ENCODE measurements at regions not wholly inside any gene's neighbourhood (a gene's known extent, or its start where the extent isn't known, plus 50 kb on each side); places are given as distances from the start of the nearest gene placed in this dataset.
"Not testable (repeated sequence)": the region's sequence is repeated elsewhere in the genome, so short reads cannot be mapped to it uniquely, and the experiment has no call there.

DNA sequence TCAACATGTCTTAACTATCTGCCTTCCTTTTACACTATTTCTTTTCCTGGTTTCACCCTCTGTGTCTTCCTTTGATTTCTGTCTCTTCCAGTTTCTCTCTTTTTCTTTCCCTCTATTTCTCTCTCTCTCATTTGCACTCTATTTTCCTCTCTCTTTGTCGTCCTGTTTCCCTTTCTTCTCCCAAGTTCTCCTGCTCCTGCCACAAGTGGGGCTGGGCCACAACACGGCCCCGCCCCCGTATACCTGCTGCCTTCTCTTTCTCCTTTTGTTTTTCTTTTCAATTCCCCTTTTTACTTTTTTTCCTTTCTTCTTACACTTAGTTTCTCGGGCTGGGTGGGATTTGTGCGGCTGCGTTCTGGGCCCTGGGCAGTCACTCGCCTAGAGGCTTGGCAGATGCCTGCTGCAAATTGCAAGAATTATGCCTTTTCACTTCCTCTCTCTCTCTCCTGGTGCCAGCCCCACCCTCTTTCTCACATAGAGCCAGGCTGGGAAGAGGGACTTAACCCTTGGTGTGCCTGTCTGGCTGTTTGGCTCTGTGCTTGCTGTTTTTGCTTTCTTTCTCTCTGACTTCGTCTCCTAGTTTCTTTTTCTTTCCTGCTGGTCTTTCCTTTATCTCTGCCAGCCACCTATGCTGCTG lies 2139.4 kb downstream of the TP53TG3F start:
- no peak; the same call in 1 of the 2 replicates for ATAC-seq
- POLR2A ChIA-PET, result no interaction called here
- Histone ChIP-seq H3K27ac (ENCODE audit: low read length) (no peak overlapping the region), H3K9me3 (ENCODE audit: control insufficient read depth, insufficient read depth, low read depth, low read length) (no peaks in the 10 kb centered on the region), H3K4me3 (ENCODE audit: low read depth in 2 of 2, low read length in 2 of 2) (peak overlapping the region; percentile 4 to 43; a peak in 3 of 4 replicates), H3K27me3 (ENCODE audit: control insufficient read depth, insufficient read depth, low read length) (no peaks in the 10 kb centered on the region), H3K4me1 (ENCODE audit: control insufficient read depth, insufficient read depth, low read length) (no peaks in the 10 kb centered on the region), H3K36me3 (ENCODE audit: control insufficient read depth, insufficient read depth, low read length) (no peaks in the 10 kb centered on the region)
- CTCF ChIA-PET, result no interaction called here
- no peak for DNase-seq (ENCODE audit: low read depth, low spot score)
- no TSS peak for BruUV-seq (replicated peaks)
- intact Hi-C loops (cut with micrococcal nuclease; ENCODE audit: unreplicated experiment) (no loop called here), in situ Hi-C loops (cut with HindIII; ENCODE audit: low pct_unique_long_range_greater_than_20kb, low sequenced_read_pairs) (no loop called here)
- TF ChIP-seq CTCF (IDR thresholded peaks at IDR 0.05), result no peak

- POLR2A ChIA-PET, result no interaction called here
- BruUV-seq (replicated peaks), result no TSS peak
- no peak for ATAC-seq
- no peak for TF ChIP-seq POLR2AphosphoS5 (IDR thresholded peaks at IDR 0.05; ENCODE audit: low read depth, low read length)
- no peak for TF ChIP-seq REST (IDR thresholded peaks at IDR 0.05; ENCODE audit: insufficient read depth in 1 of 2, low read depth in 2 of 2, low read length in 1 of 2)
- TF ChIP-seq TCF7L2 (IDR thresholded peaks at IDR 0.05; ENCODE audit: low read depth, low read length), result no peak
- TF ChIP-seq CTCF (IDR thresholded peaks at IDR 0.05), result no peak
- no peak for TF ChIP-seq SIN3A (IDR thresholded peaks at IDR 0.05; ENCODE audit: borderline replicate concordance, insufficient read depth, low read depth, low read length)
- no peak for DNase-seq (ENCODE audit: low read depth, low spot score)
- H3K27me3 ChIP-seq (ENCODE audit: control insufficient read depth, insufficient read depth, low read length), result no peaks in the 10 kb centered on the region
- H3K4me1 ChIP-seq (ENCODE audit: control insufficient read depth, insufficient read depth, low read length), result no peaks in the 10 kb centered on the region
- no peaks in the 10 kb centered on the region for H3K9me3 ChIP-seq (ENCODE audit: control insufficient read depth, insufficient read depth, low read depth, low read length)
- no peak overlapping the region for H3K27ac ChIP-seq (ENCODE audit: low read length)
- intact Hi-C loops (cut with micrococcal nuclease; ENCODE audit: unreplicated experiment) (no loop called here), in situ Hi-C loops (cut with HindIII; ENCODE audit: low pct_unique_long_range_greater_than_20kb, low sequenced_read_pairs) (no loop called here)
- H3K36me3 ChIP-seq (ENCODE audit: control insufficient read depth, insufficient read depth, low read length), result no peaks in the 10 kb centered on the region
- peak overlapping the region in 1 of 2 experiments; percentile 43; a peak in 2 of 4 replicates for H3K4me3 ChIP-seq (ENCODE audit: low read depth in 2 of 2, low read length in 2 of 2)
- CTCF ChIA-PET, result no interaction called here
Measured at GRCh38 chr16:35599429-35600160, 2140.2 kb downstream of the TP53TG3F start.

GRCh38 chr16:35600161-35600555 lies 2140.7 kb downstream of the TP53TG3F start:
- intact Hi-C loops (cut with micrococcal nuclease; ENCODE audit: unreplicated experiment); H3K27me3 ChIP-seq (ENCODE audit: control insufficient read depth, insufficient read depth, low read length); DNase-seq (ENCODE audit: low read depth, low spot score); in situ Hi-C loops (cut with HindIII; ENCODE audit: low pct_unique_long_range_greater_than_20kb, low sequenced_read_pairs); H3K36me3 ChIP-seq (ENCODE audit: control insufficient read depth, insufficient read depth, low read length); BruUV-seq (replicated peaks); CTCF ChIA-PET; H3K4me3 ChIP-seq (ENCODE audit: low read depth in 2 of 2, low read length in 2 of 2); POLR2A ChIA-PET; H3K9me3 ChIP-seq (ENCODE audit: control insufficient read depth, insufficient read depth, low read depth, low read length); H3K4me1 ChIP-seq (ENCODE audit: control insufficient read depth, insufficient read depth, low read length); H3K27ac ChIP-seq (ENCODE audit: low read length); ATAC-seq: not testable (repeated sequence)

Data from Panc1 (cell line).